ENCODE measurements at regions not wholly inside any gene's neighbourhood (a gene's known extent, or its start where the extent isn't known, plus 50 kb on each side); places are given as distances from the start of the nearest gene placed in this dataset.

GRCh38 chr4:100657187-100657586 is 139.4 kb upstream of the EMCN start:
- TF ChIP-seq EZH2 (IDR thresholded peaks at IDR 0.05; ENCODE audit: low read length, unreplicated experiment) (no peak), EZH2phosphoT487 (IDR thresholded peaks at IDR 0.05; ENCODE audit: borderline replicate concordance, low read length) (no peak), CTCF (conservative IDR thresholded peaks at IDR 0.05; ENCODE audit: low read depth, low read length) (no peak)
- no peak for ATAC-seq
- no peak overlapping the region for H3K4me3 ChIP-seq (ENCODE audit: low read length)
- no peaks in the 10 kb centered on the region for H3K79me2 ChIP-seq (ENCODE audit: low read length)
- H3K27me3 ChIP-seq (ENCODE audit: low read length), result no peaks in the 10 kb centered on the region
- POLR2A ChIA-PET (ENCODE audit: unreplicated experiment), result no interaction called here
- H3K9me2 ChIP-seq (replicated peaks; ENCODE audit: low read length), result no peaks in the 10 kb centered on the region
- no peaks in the 10 kb centered on the region for H3K36me3 ChIP-seq (ENCODE audit: low read depth, low read length)
- no peak overlapping the region for H3K27ac ChIP-seq (ENCODE audit: low read length)
- H2AFZ ChIP-seq (ENCODE audit: low read length), result no peak overlapping the region
- no peak for DNase-seq
- H3K4me1 ChIP-seq (ENCODE audit: insufficient read depth, low read length), result no peaks in the 10 kb centered on the region
- H4K20me1 ChIP-seq (ENCODE audit: low read length), result no peaks in the 10 kb centered on the region
- no TSS peak for BruUV-seq (replicated peaks)
- CTCF ChIA-PET, result no interaction called here
- intact Hi-C loops (cut with micrococcal nuclease), result no loop called here
- H3F3A ChIP-seq (ENCODE audit: low read length, unreplicated experiment), result no peaks in the 10 kb centered on the region
- H3K4me2 ChIP-seq (ENCODE audit: low read length), result no peak overlapping the region
- no peaks in the 10 kb centered on the region for H3K9me3 ChIP-seq (ENCODE audit: low read length)
- H3K9ac ChIP-seq (ENCODE audit: low read length), result no peak overlapping the region

GRCh38 chr4:100651499-100652175 is 133.8 kb upstream of the EMCN start:
- intact Hi-C loops (cut with micrococcal nuclease), result no loop called here
- no peak overlapping the region for H2AFZ ChIP-seq (ENCODE audit: low read length)
- no peak for ATAC-seq
- H3K27ac ChIP-seq (ENCODE audit: low read length), result no peak overlapping the region
- H4K20me1 ChIP-seq (ENCODE audit: low read length), result no peaks in the 10 kb centered on the region
- H3K9me3 ChIP-seq (ENCODE audit: low read length), result no peaks in the 10 kb centered on the region
- TF ChIP-seq EZH2phosphoT487 (IDR thresholded peaks at IDR 0.05; ENCODE audit: borderline replicate concordance, low read length) (no peak), EZH2 (IDR thresholded peaks at IDR 0.05; ENCODE audit: low read length, unreplicated experiment) (no peak), CTCF (conservative IDR thresholded peaks at IDR 0.05; ENCODE audit: low read depth, low read length) (no peak)
- no peak overlapping the region for H3K4me2 ChIP-seq (ENCODE audit: low read length)
- H3K36me3 ChIP-seq (ENCODE audit: low read depth, low read length), result no peaks in the 10 kb centered on the region
- no peaks in the 10 kb centered on the region for H3F3A ChIP-seq (ENCODE audit: low read length, unreplicated experiment)
- no peak overlapping the region for H3K4me3 ChIP-seq (ENCODE audit: low read length)
- H3K79me2 ChIP-seq (ENCODE audit: low read length), result no peaks in the 10 kb centered on the region
- H3K9me2 ChIP-seq (replicated peaks; ENCODE audit: low read length), result no peaks in the 10 kb centered on the region
- POLR2A ChIA-PET (ENCODE audit: unreplicated experiment), result no interaction called here
- CTCF ChIA-PET, result no interaction called here
- H3K9ac ChIP-seq (ENCODE audit: low read length), result no peak overlapping the region
- DNase-seq, result no peak
- peaks cover 10% of the 10 kb centered on the region for H3K4me1 ChIP-seq (ENCODE audit: insufficient read depth, low read length)
- no TSS peak for BruUV-seq (replicated peaks)
- H3K27me3 ChIP-seq (ENCODE audit: low read length), result no peaks in the 10 kb centered on the region

- CTCF ChIA-PET, result no interaction called here
- H3K27ac ChIP-seq (ENCODE audit: low read length), result no peak overlapping the region
Measured at GRCh38 chr4:100649417-100649816, 131.6 kb upstream of the EMCN start.

More at GRCh38 chr4:100649417-100649816, 131.6 kb upstream of the EMCN start:
- POLR2A ChIA-PET (ENCODE audit: unreplicated experiment), result no interaction called here
- BruUV-seq (replicated peaks), result no TSS peak
- H3K4me1 ChIP-seq (ENCODE audit: insufficient read depth, low read length), result peaks cover 10% of the 10 kb centered on the region
- H3K9me3 ChIP-seq (ENCODE audit: low read length), result no peaks in the 10 kb centered on the region
- H3K4me3 ChIP-seq (ENCODE audit: low read length), result no peak overlapping the region
- no peak overlapping the region for H2AFZ ChIP-seq (ENCODE audit: low read length)
- no peaks in the 10 kb centered on the region for H3F3A ChIP-seq (ENCODE audit: low read length, unreplicated experiment)
- H3K4me2 ChIP-seq (ENCODE audit: low read length), result 0 out of 2 replicates have a peak overlapping the region, but pooled peaks have one; percentile 16
- DNase-seq (peak; percentile 11), ATAC-seq (peak; percentile 27; the same call in 1 of the 2 replicates)
- H4K20me1 ChIP-seq (ENCODE audit: low read length), result no peaks in the 10 kb centered on the region
- no peaks in the 10 kb centered on the region for H3K9me2 ChIP-seq (replicated peaks; ENCODE audit: low read length)
- TF ChIP-seq CTCF (conservative IDR thresholded peaks at IDR 0.05; ENCODE audit: low read depth, low read length), result no peak
- H3K36me3 ChIP-seq (ENCODE audit: low read depth, low read length), result no peaks in the 10 kb centered on the region
- intact Hi-C loops (cut with micrococcal nuclease), result no loop called here
- no peaks in the 10 kb centered on the region for H3K27me3 ChIP-seq (ENCODE audit: low read length)
- H3K9ac ChIP-seq (ENCODE audit: low read length), result no peak overlapping the region
- no peaks in the 10 kb centered on the region for H3K79me2 ChIP-seq (ENCODE audit: low read length)
